Calu3 (cell line): ENCODE measurements at regions not wholly inside any gene's neighbourhood (a gene's known extent, or its start where the extent isn't known, plus 50 kb on each side); places are given as distances from the start of the nearest gene placed in this dataset.

ENCODE experiments used
- BruUV-seq: library from RNA; stranded (reverse); fragments of 400-500 nt; replicated peaks from 2 replicates; lab custom pipeline; 2021; lab: Mats Ljungman, UMichigan
- CTCF ChIA-PET: fragments of 300-600 bp; sonication (Branson Sonifier 250); formaldehyde crosslinking; loops from one replicate; lab custom pipeline; 2022; ENCODE audit warnings: antibody characterized with exemption; lab: Charles Lee
- DNase-seq: peaks from one replicate; pipeline ENCODE4 v3.0.0; 2022
- H3K27ac Mint-ChIP-seq: one replicate; pipeline ENCODE4 v1.8.0; 2022; ENCODE audit warnings: mixed read lengths; ENCODE audit not compliant: unreplicated experiment
- H3K27me3 Mint-ChIP-seq: one replicate; pipeline ENCODE4 v1.8.0; 2022; ENCODE audit warnings: mixed read lengths; ENCODE audit not compliant: unreplicated experiment
- H3K36me3 Mint-ChIP-seq: one replicate; pipeline ENCODE4 v1.8.0; 2022; ENCODE audit warnings: mild to moderate bottlenecking, moderate library complexity, mixed read lengths; ENCODE audit not compliant: insufficient read depth, unreplicated experiment
- H3K4me1 Mint-ChIP-seq: one replicate; pipeline ENCODE4 v1.8.0; 2022; ENCODE audit warnings: mild to moderate bottlenecking, low read depth, mixed read lengths; ENCODE audit not compliant: unreplicated experiment
- H3K4me3 Mint-ChIP-seq: one replicate; pipeline ENCODE4 v1.8.0; 2022; ENCODE audit warnings: mild to moderate bottlenecking, low read depth, moderate library complexity, mixed read lengths; ENCODE audit not compliant: unreplicated experiment
- H3K9me3 Mint-ChIP-seq: one replicate; pipeline ENCODE4 v1.8.0; 2022; ENCODE audit warnings: low read depth, mixed read lengths; ENCODE audit not compliant: unreplicated experiment
- CTCF ChIP-seq: fragments of 200-600 bp; IDR thresholded peaks from one replicate; pipeline ENCODE4 v1.8.0; 2022; ENCODE audit warnings: antibody characterized with exemption; ENCODE audit not compliant: unreplicated experiment
- intact Hi-C: fragments of 100-400 bp; cut with micrococcal nuclease; formaldehyde crosslinking; loops from one replicate; pipeline ENCODE4 v1.10.0; 2022; ENCODE audit not compliant: unreplicated experiment

DNA sequence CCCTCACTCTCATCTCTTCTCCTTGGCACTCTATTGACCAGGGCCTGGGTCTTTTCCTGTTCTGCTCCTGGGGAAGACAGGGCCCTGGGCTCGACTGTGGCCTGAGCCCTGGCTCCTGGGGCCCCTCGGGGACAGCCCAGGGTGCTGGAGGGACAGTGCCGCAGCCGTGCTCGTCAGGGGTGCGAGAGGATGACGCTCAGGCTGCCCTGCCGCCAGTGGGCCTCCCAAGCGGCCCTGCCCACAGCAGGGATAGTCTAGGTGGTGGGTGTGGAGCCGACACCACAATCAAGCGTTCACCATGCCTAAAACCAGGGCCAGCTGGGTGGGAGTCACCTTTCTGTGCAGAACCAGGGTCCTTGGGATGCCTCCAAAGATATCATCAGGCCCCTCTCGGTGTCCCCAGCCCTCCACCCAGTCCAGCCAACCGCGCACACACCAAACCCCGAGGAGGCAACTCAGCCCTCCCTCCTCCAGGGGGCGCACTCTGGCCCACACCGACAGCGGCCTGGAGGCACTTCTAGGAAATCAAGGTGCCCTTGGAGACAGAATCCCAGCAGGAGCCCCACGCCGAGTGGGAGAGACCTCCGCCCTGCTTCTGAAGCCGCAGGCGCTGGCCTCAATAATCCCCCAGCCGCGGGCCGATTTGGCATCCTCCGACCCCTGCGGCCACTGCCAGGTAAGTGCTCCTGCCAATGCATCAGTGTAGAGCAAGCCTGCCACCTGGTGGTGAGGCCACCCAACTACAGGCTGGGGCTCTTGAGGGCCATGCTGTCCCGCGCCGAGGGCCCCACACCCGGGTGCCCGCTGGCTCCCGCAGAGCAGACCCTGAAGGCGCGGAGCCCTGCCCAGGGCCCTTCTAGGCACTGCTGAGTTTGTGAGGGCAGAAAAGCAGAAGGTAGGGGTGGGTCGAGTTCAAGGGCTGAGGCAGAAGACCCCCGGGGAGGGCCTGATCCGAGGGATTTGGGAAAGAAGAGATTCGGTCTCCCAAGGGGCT lies 496.4 kb downstream of the BUD13 start:
- H3K27ac Mint-ChIP-seq = no peak overlapping the region
- peak; percentile 87 for TF ChIP-seq CTCF
- DNase-seq = peak; percentile 76
- H3K27me3 Mint-ChIP-seq = peaks cover 26% of the 10 kb centered on the region
- no peaks in the 10 kb centered on the region for H3K36me3 Mint-ChIP-seq
- no peaks in the 10 kb centered on the region for H3K4me1 Mint-ChIP-seq
- CTCF ChIA-PET = no interaction called here
- intact Hi-C loops = loop anchor here (2.0 kb wide), 1 partner anchor 942 kb away; no protein-coding TSS in a partner anchor
- BruUV-seq = no TSS peak
- no peaks in the 10 kb centered on the region for H3K9me3 Mint-ChIP-seq
- no peak overlapping the region for H3K4me3 Mint-ChIP-seq

GRCh38 chr11:116275635-116276034 lies 497.2 kb downstream of the BUD13 start:
- intact Hi-C loops = loop anchor here (2.0 kb wide), 1 partner anchor 941 kb away; no protein-coding TSS in a partner anchor
- peaks cover 24% of the 10 kb centered on the region for H3K27me3 Mint-ChIP-seq
- H3K4me3 Mint-ChIP-seq = no peak overlapping the region
- no peak overlapping the region for H3K27ac Mint-ChIP-seq
- no peaks in the 10 kb centered on the region for H3K4me1 Mint-ChIP-seq
- no peaks in the 10 kb centered on the region for H3K36me3 Mint-ChIP-seq
- TF ChIP-seq CTCF = no peak
- CTCF ChIA-PET = no interaction called here
- BruUV-seq = no TSS peak
- DNase-seq = no peak
- H3K9me3 Mint-ChIP-seq = no peaks in the 10 kb centered on the region

DNA sequence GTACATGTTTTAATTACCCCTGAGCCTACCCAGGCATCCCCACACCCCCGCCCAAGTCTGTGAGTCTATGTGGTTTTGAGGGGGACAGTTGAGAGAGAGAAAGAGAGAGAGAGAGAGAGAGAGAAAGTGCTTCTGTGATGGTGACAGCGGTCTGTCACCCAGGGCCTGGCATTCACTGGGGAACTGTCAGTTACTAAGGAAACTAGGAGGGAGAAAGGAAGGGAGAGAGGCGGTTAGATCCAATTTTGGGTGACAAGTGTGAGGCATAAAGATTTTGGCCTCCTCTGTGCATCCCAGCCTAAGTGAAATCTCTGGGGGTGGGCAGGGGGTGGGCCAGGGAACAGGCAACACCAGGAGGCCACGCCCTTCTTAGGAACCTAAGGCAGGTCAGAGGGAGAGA lies 498.3 kb downstream of the BUD13 start:
- CTCF ChIA-PET = no interaction called here
- Mint-ChIP-seq H3K4me1 (no peaks in the 10 kb centered on the region), H3K9me3 (no peaks in the 10 kb centered on the region), H3K4me3 (no peak overlapping the region), H3K27ac (no peak overlapping the region), H3K27me3 (peaks cover 18% of the 10 kb centered on the region), H3K36me3 (no peaks in the 10 kb centered on the region)
- TF ChIP-seq CTCF = no peak
- no peak for DNase-seq
- intact Hi-C loops = no loop called here
- BruUV-seq = no TSS peak

DNA sequence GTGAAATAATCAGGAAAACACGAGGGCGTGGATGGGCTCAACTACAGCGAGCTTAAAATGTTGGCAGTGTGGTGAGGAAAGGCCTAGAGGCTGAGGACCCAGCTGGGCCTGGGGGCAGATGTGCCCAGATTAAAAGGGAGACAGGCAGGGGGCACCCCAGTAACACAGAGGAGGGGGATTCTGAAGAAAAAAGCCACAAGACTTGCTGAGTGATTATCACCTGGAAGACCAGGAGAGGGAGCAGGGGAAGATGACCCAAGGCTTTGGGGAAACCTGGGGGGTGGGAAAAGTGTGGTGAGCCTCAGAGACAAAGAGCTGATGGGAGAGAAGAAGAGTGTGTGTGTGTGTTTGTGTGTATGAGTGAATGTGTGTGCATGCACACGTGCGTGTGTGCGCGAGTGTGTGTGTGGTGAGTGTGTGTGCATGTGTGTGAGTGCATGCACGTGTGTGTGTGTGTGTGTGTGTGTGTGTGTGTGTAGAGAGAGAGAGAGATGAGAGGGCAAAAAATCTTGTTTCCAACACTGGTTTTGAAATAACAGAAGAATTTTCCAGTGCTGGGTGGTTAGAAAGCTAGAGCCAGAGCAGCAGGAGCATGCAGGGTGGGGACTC lies 500.5 kb downstream of the BUD13 start:
- Mint-ChIP-seq H3K27me3 (peaks cover 13% of the 10 kb centered on the region), H3K4me3 (no peak overlapping the region), H3K36me3 (no peaks in the 10 kb centered on the region), H3K4me1 (no peaks in the 10 kb centered on the region), H3K27ac (no peak overlapping the region), H3K9me3 (no peaks in the 10 kb centered on the region)
- no peak for DNase-seq
- BruUV-seq = no TSS peak
- CTCF ChIA-PET = interaction anchor here (0.6 kb wide), 1 partner anchor 52 kb away, joined by 4 read pairs; no protein-coding TSS in a partner anchor
- intact Hi-C loops = no loop called here
- TF ChIP-seq CTCF = no peak
